ENCODE measurements at regions not wholly inside any gene's neighbourhood (a gene's known extent, or its start where the extent isn't known, plus 50 kb on each side); places are given as distances from the start of the nearest gene placed in this dataset.
"Not testable (repeated sequence)": the region's sequence is repeated elsewhere in the genome, so short reads cannot be mapped to it uniquely, and the experiment has no call there.

DNA sequence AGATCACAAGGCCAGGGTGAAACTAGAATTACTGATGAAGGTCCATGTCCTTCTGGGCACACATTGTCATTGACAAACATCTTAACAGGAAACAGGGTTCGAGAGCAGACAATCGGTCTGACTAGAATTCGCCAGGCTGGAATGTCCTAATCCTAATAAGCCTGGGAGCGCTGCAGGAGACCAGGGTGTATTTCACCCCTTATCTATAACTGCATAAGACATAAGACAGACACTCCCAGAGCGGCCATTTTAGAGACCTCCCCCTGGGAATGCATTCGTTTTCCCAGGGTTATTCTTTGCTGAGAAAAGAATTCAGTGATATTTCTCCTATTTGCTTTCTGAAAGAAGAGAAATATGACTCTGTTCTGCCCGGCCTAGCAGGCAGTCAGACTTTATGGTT, 1112.9 kb upstream of the TENM3 start:
- TF ChIP-seq, protein P1, sequence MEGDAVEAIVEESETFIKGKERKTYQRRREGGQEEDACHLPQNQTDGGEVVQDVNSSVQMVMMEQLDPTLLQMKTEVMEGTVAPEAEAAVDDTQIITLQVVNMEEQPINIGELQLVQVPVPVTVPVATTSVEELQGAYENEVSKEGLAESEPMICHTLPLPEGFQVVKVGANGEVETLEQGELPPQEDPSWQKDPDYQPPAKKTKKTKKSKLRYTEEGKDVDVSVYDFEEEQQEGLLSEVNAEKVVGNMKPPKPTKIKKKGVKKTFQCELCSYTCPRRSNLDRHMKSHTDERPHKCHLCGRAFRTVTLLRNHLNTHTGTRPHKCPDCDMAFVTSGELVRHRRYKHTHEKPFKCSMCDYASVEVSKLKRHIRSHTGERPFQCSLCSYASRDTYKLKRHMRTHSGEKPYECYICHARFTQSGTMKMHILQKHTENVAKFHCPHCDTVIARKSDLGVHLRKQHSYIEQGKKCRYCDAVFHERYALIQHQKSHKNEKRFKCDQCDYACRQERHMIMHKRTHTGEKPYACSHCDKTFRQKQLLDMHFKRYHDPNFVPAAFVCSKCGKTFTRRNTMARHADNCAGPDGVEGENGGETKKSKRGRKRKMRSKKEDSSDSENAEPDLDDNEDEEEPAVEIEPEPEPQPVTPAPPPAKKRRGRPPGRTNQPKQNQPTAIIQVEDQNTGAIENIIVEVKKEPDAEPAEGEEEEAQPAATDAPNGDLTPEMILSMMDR (IDR thresholded peaks at IDR 0.05 in 2 of 3, conservative IDR thresholded peaks at IDR 0.05 in 1 of 3; ENCODE audit: borderline replicate concordance in 1 of 3, insufficient read depth in 1 of 3, low read depth in 2 of 3, low read length in 2 of 3): not testable (repeated sequence)
- not testable (repeated sequence) for TF ChIP-seq EGR1 (IDR thresholded peaks at IDR 0.05; ENCODE audit: low read depth); EZH2phosphoT487 (IDR thresholded peaks at IDR 0.05; ENCODE audit: borderline replicate concordance); CEBPB (IDR thresholded peaks at IDR 0.05; ENCODE audit: low read depth); POLR2A (IDR thresholded peaks at IDR 0.05; ENCODE audit: borderline replicate concordance, extremely low read depth, insufficient read depth, insufficient read length); YY1 (IDR thresholded peaks at IDR 0.05; ENCODE audit: extremely low read depth, insufficient replicate concordance, low read depth, low read length); SP1 (IDR thresholded peaks at IDR 0.05; ENCODE audit: low read depth); ZNF274 (IDR thresholded peaks at IDR 0.05; ENCODE audit: low read depth, low read length); POLR2AphosphoS5 (IDR thresholded peaks at IDR 0.05; ENCODE audit: low read depth, low read length); FOSL1 (IDR thresholded peaks at IDR 0.05; ENCODE audit: low read depth)
- TF ChIP-seq, protein P2, sequence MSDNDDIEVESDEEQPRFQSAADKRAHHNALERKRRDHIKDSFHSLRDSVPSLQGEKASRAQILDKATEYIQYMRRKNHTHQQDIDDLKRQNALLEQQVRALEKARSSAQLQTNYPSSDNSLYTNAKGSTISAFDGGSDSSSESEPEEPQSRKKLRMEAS (IDR thresholded peaks at IDR 0.05): not testable (repeated sequence)
- TF ChIP-seq, protein P3, sequence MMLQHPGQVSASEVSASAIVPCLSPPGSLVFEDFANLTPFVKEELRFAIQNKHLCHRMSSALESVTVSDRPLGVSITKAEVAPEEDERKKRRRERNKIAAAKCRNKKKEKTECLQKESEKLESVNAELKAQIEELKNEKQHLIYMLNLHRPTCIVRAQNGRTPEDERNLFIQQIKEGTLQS (IDR thresholded peaks at IDR 0.05): not testable (repeated sequence)

All from HCT116 (cell line).